Neural crest cell (in vitro differentiated cells): ENCODE measurements at regions not wholly inside any gene's neighbourhood (a gene's known extent, or its start where the extent isn't known, plus 50 kb on each side); places are given as distances from the start of the nearest gene placed in this dataset.
"Not testable (repeated sequence)": the region's sequence is repeated elsewhere in the genome, so short reads cannot be mapped to it uniquely, and the experiment has no call there.

Source experiments
- DNase-seq: peaks from one replicate; pipeline ENCODE4 v3.0.0; 2021; ENCODE audit warnings: low read depth, mixed read lengths, low spot score
- H3K27ac Mint-ChIP-seq: one replicate; pipeline ENCODE4 v1.8.0; 2021; ENCODE audit warnings: mild to moderate bottlenecking, mixed read lengths; ENCODE audit not compliant: unreplicated experiment
- H3K27me3 Mint-ChIP-seq: 2 replicates; pipeline ENCODE4 v1.8.0; 2021; ENCODE audit warnings: low read depth, mild to moderate bottlenecking, mixed read lengths
- H3K36me3 Mint-ChIP-seq: 2 replicates; pipeline ENCODE4 v1.8.0; 2021; ENCODE audit warnings: low read depth, mild to moderate bottlenecking, mixed read lengths
- H3K4me1 Mint-ChIP-seq: 2 replicates; pipeline ENCODE4 v1.8.0; 2021; ENCODE audit warnings: mixed read lengths
- H3K4me3 Mint-ChIP-seq: one replicate; pipeline ENCODE4 v1.8.0; 2021; ENCODE audit warnings: mild to moderate bottlenecking, mixed read lengths
- H3K9me3 Mint-ChIP-seq: 2 replicates; pipeline ENCODE4 v1.8.0; 2021; ENCODE audit warnings: mixed read lengths
- CTCF ChIP-seq: fragments of 200-600 bp; sonication (generic); conservative IDR thresholded peaks from 2 replicates; pipeline ENCODE4 v1.5.0; 2021; ENCODE audit warnings: antibody characterized with exemption, mild to moderate bottlenecking

- H3K4me1 Mint-ChIP-seq: no peaks in the 10 kb centered on the region
- no peak overlapping the region for H3K4me3 Mint-ChIP-seq
- no peak for TF ChIP-seq CTCF
- DNase-seq: no peak
- H3K36me3 Mint-ChIP-seq: no peaks in the 10 kb centered on the region
- H3K27ac Mint-ChIP-seq: no peak overlapping the region
- peaks cover 17% of the 10 kb centered on the region for H3K9me3 Mint-ChIP-seq
- H3K27me3 Mint-ChIP-seq: no peaks in the 10 kb centered on the region
Measured at GRCh38 chr14:106060276-106060975, 534.0 kb downstream of the TMEM121 start.

- H3K4me1 Mint-ChIP-seq, H3K27ac Mint-ChIP-seq, H3K27me3 Mint-ChIP-seq, H3K36me3 Mint-ChIP-seq, DNase-seq, H3K4me3 Mint-ChIP-seq: not testable (repeated sequence)
- H3K9me3 Mint-ChIP-seq: peaks cover 24% of the 10 kb centered on the region
Measured at GRCh38 chr14:106061877-106062500, 535.6 kb downstream of the TMEM121 start.

GRCh38 chr14:106062502-106063272 is 536.3 kb downstream of the TMEM121 start:
- H3K4me3 Mint-ChIP-seq: no peak overlapping the region
- TF ChIP-seq CTCF: no peak
- H3K36me3 Mint-ChIP-seq: no peaks in the 10 kb centered on the region
- H3K4me1 Mint-ChIP-seq: no peaks in the 10 kb centered on the region
- no peaks in the 10 kb centered on the region for H3K27me3 Mint-ChIP-seq
- H3K27ac Mint-ChIP-seq: no peak overlapping the region
- H3K9me3 Mint-ChIP-seq: peaks cover 19% of the 10 kb centered on the region
- DNase-seq: no peak

GRCh38 chr14:106067935-106068334 is 541.6 kb downstream of the TMEM121 start:
- no peaks in the 10 kb centered on the region for H3K4me1 Mint-ChIP-seq
- no peak for DNase-seq

GRCh38 chr14:106069804-106070625 is 543.6 kb downstream of the TMEM121 start:
- Mint-ChIP-seq H3K4me1 (no peaks in the 10 kb centered on the region), H3K36me3 (no peaks in the 10 kb centered on the region), H3K27me3 (no peaks in the 10 kb centered on the region), H3K9me3 (peaks cover 39% of the 10 kb centered on the region), H3K27ac (no peak overlapping the region), H3K4me3 (no peak overlapping the region)
- TF ChIP-seq CTCF: no peak
- no peak for DNase-seq

More at GRCh38 chr14:106067935-106068334, 541.6 kb downstream of the TMEM121 start:
- no peak overlapping the region for H3K4me3 Mint-ChIP-seq
- H3K27ac Mint-ChIP-seq: no peak overlapping the region
- no peaks in the 10 kb centered on the region for H3K27me3 Mint-ChIP-seq
- no peaks in the 10 kb centered on the region for H3K36me3 Mint-ChIP-seq
- TF ChIP-seq CTCF: no peak
- peaks cover 40% of the 10 kb centered on the region for H3K9me3 Mint-ChIP-seq
